Neutrophil (primary cell): ENCODE measurements at regions not wholly inside any gene's neighbourhood (a gene's known extent, or its start where the extent isn't known, plus 50 kb on each side); places are given as distances from the start of the nearest gene placed in this dataset.

ENCODE experiments used
- H3K27ac ChIP-seq: fragments of 200-600 bp; sonication (generic); 2 replicates; pipeline ENCODE4 v1.5.1; 2016; ENCODE audit warnings: mild to moderate bottlenecking, moderate library complexity
- H3K27me3 ChIP-seq: fragments of 200-600 bp; sonication (generic); 2 replicates; pipeline ENCODE4 v1.6.0; 2016; ENCODE audit warnings: mild to moderate bottlenecking
- H3K36me3 ChIP-seq: fragments of 200-600 bp; sonication (generic); 2 replicates; pipeline ENCODE4 v1.5.1; 2017
- H3K4me1 ChIP-seq, 2 experiments: fragments of 200-600 bp in 1 of 2; sonication (generic) in 1 of 2; 1 replicate in 1 of 2; 2 replicates in 1 of 2; pipeline versions ENCODE4 v1.5.1 to v1.6.1; 2013 to 2016; ENCODE audit warnings: low read depth in 1 of 2, low read length in 1 of 2, mild to moderate bottlenecking in 1 of 2, moderate library complexity in 1 of 2; ENCODE audit not compliant: control insufficient read depth in 1 of 2, insufficient read depth in 1 of 2
- H3K4me3 ChIP-seq, 2 experiments: fragments of 200-600 bp in 1 of 2; sonication (generic) in 1 of 2; 1 replicate in 1 of 2; 2 replicates in 1 of 2; pipeline ENCODE4 v1.5.1; 2013 to 2016; ENCODE audit warnings: low read depth in 1 of 2, low read length in 1 of 2, mild to moderate bottlenecking in 1 of 2, moderate library complexity in 1 of 2
- H3K9me3 ChIP-seq: fragments of 200-600 bp; sonication (generic); 2 replicates; pipeline ENCODE4 v1.5.1; 2016
- TF ChIP-seq, protein P1 (sequence below): fragments of 200-600 bp; sonication (generic); IDR thresholded peaks from 2 replicates; pipeline ENCODE4 v1.5.1; 2016; ENCODE audit warnings: antibody characterized with exemption

DNA sequence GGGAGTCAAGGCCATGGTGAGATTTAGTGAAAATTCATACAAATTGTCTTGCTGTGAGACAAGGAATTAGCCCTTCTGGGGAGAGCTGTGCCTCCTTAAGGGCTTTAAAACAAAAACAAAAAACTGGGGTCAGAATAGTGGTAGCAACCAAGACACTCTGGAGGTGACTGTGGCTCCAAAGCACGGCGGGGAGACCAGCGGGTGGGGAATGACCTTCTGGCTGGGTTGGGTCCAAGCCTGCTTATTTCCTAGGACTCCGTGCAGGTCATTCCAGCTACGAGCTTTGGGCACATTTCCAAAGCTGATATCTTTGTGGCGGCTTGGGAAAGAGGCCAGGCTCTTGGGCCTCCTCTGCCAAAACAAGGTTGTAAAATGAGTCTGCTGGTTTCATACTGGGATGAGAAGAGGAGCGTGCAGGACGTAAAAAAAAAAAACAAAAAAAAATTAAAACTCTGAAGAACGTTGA is 348.3 kb downstream of the UQCRFS1 start:
- TF ChIP-seq, protein P1, sequence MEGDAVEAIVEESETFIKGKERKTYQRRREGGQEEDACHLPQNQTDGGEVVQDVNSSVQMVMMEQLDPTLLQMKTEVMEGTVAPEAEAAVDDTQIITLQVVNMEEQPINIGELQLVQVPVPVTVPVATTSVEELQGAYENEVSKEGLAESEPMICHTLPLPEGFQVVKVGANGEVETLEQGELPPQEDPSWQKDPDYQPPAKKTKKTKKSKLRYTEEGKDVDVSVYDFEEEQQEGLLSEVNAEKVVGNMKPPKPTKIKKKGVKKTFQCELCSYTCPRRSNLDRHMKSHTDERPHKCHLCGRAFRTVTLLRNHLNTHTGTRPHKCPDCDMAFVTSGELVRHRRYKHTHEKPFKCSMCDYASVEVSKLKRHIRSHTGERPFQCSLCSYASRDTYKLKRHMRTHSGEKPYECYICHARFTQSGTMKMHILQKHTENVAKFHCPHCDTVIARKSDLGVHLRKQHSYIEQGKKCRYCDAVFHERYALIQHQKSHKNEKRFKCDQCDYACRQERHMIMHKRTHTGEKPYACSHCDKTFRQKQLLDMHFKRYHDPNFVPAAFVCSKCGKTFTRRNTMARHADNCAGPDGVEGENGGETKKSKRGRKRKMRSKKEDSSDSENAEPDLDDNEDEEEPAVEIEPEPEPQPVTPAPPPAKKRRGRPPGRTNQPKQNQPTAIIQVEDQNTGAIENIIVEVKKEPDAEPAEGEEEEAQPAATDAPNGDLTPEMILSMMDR: no peak
- Histone ChIP-seq H3K4me3 (no peak overlapping the region), H3K27ac (no peak overlapping the region), H3K4me1 (no peaks in the 10 kb centered on the region), H3K27me3 (no peaks in the 10 kb centered on the region), H3K9me3 (no peaks in the 10 kb centered on the region), H3K36me3 (no peaks in the 10 kb centered on the region)

DNA sequence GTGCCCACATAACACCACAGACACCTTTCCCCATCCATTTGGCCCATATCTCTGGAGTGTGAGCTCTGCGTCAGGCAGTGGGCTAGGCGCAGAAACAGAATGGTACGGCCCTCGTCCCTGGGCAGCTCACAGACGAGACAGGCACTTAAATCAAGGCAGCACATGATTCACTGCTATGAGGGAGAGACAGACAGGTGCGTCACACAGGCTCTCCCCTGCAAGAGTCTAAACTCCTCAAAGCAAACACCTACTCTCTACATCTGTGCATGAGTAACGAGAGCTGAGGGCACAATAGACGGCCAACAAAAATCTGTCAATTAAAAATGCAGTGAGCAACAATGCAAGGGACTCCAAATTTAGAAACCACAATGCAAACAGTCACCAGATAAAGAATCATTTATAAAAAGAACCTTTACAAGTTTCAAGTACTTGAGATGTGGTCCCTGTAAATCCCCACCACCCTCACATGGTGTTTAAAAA is 348.9 kb downstream of the UQCRFS1 start:
- Histone ChIP-seq H3K4me3 (no peak overlapping the region), H3K27ac (no peak overlapping the region), H3K4me1 (no peaks in the 10 kb centered on the region), H3K36me3 (no peaks in the 10 kb centered on the region), H3K27me3 (no peaks in the 10 kb centered on the region), H3K9me3 (no peaks in the 10 kb centered on the region)
- TF ChIP-seq, protein P1: no peak

DNA sequence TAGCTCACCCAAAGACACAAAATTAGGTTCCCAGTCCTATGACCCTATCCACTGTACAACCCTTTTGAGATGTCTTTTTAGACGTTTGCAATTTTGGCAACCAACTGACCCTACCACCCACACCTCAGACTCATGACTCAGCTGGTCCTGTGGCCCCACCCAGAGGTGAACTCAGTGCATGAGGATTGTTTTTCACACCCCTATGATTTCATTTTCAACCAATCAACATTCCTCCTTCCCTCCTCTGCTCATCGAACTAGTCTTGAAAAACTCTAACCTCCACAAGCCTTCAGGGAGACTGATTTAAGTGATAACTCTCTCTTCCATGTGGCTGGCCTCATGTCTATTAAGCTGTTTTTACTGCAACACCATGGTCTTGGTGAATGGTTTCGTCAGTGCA is 350.7 kb downstream of the UQCRFS1 start:
- no peaks in the 10 kb centered on the region for H3K36me3 ChIP-seq
- H3K9me3 ChIP-seq: no peaks in the 10 kb centered on the region
- H3K4me3 ChIP-seq: no peak overlapping the region
- H3K4me1 ChIP-seq: no peaks in the 10 kb centered on the region
- no peak overlapping the region for H3K27ac ChIP-seq
- TF ChIP-seq, protein P1: no peak
- no peaks in the 10 kb centered on the region for H3K27me3 ChIP-seq

DNA sequence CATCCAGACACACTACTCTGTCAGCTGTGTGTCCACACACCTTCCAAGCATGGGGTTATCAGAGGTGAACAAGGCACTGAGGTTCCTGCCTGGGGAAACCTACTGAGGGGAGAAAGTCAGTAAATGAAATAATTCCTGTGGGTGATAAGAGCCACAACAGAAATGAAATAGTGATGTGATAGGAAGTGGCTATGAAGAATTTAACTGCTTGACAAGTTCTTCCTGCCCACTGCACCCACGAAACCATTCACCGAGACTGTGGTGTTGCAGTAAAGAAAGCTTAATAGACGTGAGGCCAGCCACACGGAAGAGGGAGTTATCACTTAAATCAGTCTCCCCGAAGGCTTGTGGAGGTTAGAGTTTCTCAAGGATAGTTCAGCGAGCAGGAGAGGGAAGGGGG is 353.1 kb downstream of the UQCRFS1 start:
- Histone ChIP-seq H3K4me3 (no peak overlapping the region), H3K36me3 (no peaks in the 10 kb centered on the region)
- TF ChIP-seq, protein P1: no peak

DNA sequence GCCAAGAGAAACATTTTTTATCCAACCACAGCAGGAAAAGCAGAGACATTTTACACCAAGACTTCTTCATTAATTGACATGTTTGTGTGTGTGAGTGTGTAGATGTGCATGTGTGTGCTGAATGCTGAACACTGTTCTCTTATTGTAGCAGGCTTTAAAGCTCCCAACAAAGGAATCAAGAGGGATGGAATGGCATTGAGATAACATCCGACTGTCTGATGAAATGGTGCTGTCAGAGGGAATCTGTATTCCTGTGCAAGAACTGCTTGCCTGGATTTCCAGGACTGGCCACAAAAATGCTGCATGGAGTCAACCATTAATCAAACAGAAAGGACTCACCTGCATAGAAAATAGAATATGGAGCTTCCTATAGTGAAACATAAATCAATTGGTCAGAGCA is 354.0 kb downstream of the UQCRFS1 start:
- Histone ChIP-seq H3K27ac (no peak overlapping the region), H3K4me1 (no peaks in the 10 kb centered on the region), H3K4me3 (no peak overlapping the region), H3K36me3 (no peaks in the 10 kb centered on the region), H3K27me3 (no peaks in the 10 kb centered on the region), H3K9me3 (no peaks in the 10 kb centered on the region)
- TF ChIP-seq, protein P1: no peak

More for the DNA sequence above, 353.1 kb downstream of the UQCRFS1 start:
- Histone ChIP-seq H3K27me3 (no peaks in the 10 kb centered on the region), H3K4me1 (no peaks in the 10 kb centered on the region), H3K9me3 (no peaks in the 10 kb centered on the region), H3K27ac (no peak overlapping the region)

DNA sequence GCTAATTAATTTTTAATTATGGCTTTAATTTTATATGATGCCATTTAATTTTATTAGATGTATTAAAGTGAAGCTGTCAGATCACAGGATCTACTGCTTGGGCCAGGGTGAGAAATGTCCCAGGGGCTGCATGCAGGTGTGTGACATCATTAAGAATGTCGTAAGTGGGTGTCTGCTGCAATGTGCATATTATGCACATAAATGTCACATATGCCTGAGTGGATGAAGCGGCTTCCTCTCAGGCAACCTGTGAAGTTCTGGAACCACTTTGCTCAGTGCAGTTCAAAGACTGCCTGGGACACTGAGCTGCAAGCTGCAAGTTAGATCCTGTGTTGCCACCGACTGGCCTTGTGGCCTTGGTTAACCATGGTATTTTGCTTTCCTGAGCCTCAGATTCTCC is 355.0 kb downstream of the UQCRFS1 start:
- H3K36me3 ChIP-seq: no peaks in the 10 kb centered on the region
- H3K9me3 ChIP-seq: no peaks in the 10 kb centered on the region
- H3K27me3 ChIP-seq: no peaks in the 10 kb centered on the region
- no peak overlapping the region for H3K27ac ChIP-seq
- H3K4me3 ChIP-seq: no peak overlapping the region
- no peaks in the 10 kb centered on the region for H3K4me1 ChIP-seq
- TF ChIP-seq, protein P1: no peak
